ENCODE measurements at regions not wholly inside any gene's neighbourhood (a gene's known extent, or its start where the extent isn't known, plus 50 kb on each side); places are given as distances from the start of the nearest gene placed in this dataset.

- TF ChIP-seq CTCF (IDR thresholded peaks at IDR 0.05) = no peak
- TF ChIP-seq POLR2A (IDR thresholded peaks at IDR 0.05) = no peak
These were observed 553.7 kb downstream of the CD109 start for GRCh38 chr6:74249658-74250057.

All from uterus (tissue), 2 donors.